Adipocyte (in vitro differentiated cells): ENCODE measurements at regions not wholly inside any gene's neighbourhood (a gene's known extent, or its start where the extent isn't known, plus 50 kb on each side); places are given as distances from the start of the nearest gene placed in this dataset.
"Not testable (repeated sequence)": the region's sequence is repeated elsewhere in the genome, so short reads cannot be mapped to it uniquely, and the experiment has no call there.

ENCODE experiments used
- DNase-seq: peaks from one replicate; pipeline ENCODE4 v3.0.0-alpha.2; 2015; ENCODE audit warnings: low read depth
- H3K27me3 ChIP-seq: replicated peaks from 2 replicates; pipeline ENCODE4 v1.7.0; 2013; ENCODE audit warnings: mild to moderate bottlenecking, low read length, moderate library complexity; ENCODE audit not compliant: control insufficient read depth, insufficient read depth
- H3K36me3 ChIP-seq: 2 replicates; pipeline ENCODE4 v1.7.0; 2013; ENCODE audit warnings: low read length, mild to moderate bottlenecking, moderate library complexity; ENCODE audit not compliant: control insufficient read depth, insufficient read depth, severe bottlenecking
- H3K4me1 ChIP-seq: 2 replicates; pipeline ENCODE4 v1.7.0; 2013; ENCODE audit warnings: mild to moderate bottlenecking, low read length, moderate library complexity; ENCODE audit not compliant: control insufficient read depth, insufficient read depth
- H3K4me3 ChIP-seq: 2 replicates; pipeline ENCODE4 v1.7.0; 2013; ENCODE audit warnings: mild to moderate bottlenecking, low read length, moderate library complexity
- H3K9ac ChIP-seq: 2 replicates; pipeline ENCODE4 v1.7.0; 2013; ENCODE audit warnings: mild to moderate bottlenecking, low read length, moderate library complexity
- H3K9me3 ChIP-seq: 2 replicates; pipeline ENCODE4 v1.7.0; 2013; ENCODE audit warnings: mild to moderate bottlenecking, low read length, moderate library complexity; ENCODE audit not compliant: control insufficient read depth

GRCh38 chr19:13652810-13653590 lies 111.3 kb upstream of the MRI1 start:
- Histone ChIP-seq H3K4me1 (no peaks in the 10 kb centered on the region), H3K4me3 (no peak overlapping the region)
- DNase-seq, result no peak

DNA sequence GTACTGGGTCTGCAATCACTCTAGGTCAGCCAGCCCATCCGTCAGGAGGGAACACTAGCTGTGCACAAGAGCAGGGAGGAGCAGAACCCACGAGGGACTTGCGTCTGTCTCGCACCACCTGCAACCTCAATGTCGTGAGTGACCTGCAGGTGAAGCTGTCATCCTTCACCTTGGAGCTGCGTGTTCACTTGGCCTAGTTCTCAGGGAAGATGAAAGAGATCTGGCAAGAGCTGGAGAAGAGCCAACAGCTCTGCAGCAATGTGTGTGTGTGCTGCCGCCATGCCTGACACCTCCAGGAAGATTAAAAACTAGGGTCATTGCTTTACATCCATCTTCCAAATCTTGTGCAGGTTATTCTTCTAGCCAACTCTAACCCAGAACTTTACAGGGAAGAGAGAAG lies 117.6 kb upstream of the MRI1 start:
- no peak overlapping the region for H3K9ac ChIP-seq
- DNase-seq, result no peak
- H3K4me1 ChIP-seq, result no peaks in the 10 kb centered on the region
- H3K27me3 ChIP-seq, result peaks cover 10% of the 10 kb centered on the region
- no peak overlapping the region for H3K4me3 ChIP-seq
- no peaks in the 10 kb centered on the region for H3K9me3 ChIP-seq
- H3K36me3 ChIP-seq, result no peaks in the 10 kb centered on the region

More at GRCh38 chr19:13652810-13653590, 111.3 kb upstream of the MRI1 start:
- H3K36me3 ChIP-seq, result no peaks in the 10 kb centered on the region
- no peaks in the 10 kb centered on the region for H3K27me3 ChIP-seq
- no peak overlapping the region for H3K9ac ChIP-seq
- no peaks in the 10 kb centered on the region for H3K9me3 ChIP-seq

DNA sequence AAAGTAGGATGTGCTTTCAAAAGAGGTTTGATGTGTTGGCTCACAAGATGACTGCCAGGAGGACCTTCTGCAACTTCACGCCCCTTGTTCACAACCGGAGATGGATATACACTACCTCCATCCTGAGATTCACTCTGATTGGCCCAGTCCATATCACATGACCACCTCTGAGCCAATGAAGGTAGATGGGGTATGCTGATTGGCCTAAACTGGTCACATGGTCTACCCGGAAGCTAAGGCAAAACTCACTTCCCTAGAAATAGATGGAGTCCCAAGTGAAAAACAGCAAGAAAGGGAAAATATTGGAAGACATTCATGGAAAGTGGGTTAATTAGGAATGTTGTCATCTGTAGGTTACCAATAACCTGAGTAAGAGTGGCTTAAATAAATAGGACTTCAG lies 119.7 kb upstream of the MRI1 start:
- no peak overlapping the region for H3K4me3 ChIP-seq
- peaks cover 10% of the 10 kb centered on the region for H3K27me3 ChIP-seq
- DNase-seq, result no peak
- H3K9me3 ChIP-seq, result peaks cover 2% of the 10 kb centered on the region
- H3K9ac ChIP-seq, result no peak overlapping the region
- H3K4me1 ChIP-seq, result no peaks in the 10 kb centered on the region
- H3K36me3 ChIP-seq, result no peaks in the 10 kb centered on the region

GRCh38 chr19:13640611-13641010 lies 123.7 kb upstream of the MRI1 start:
- H3K36me3 ChIP-seq, result no peaks in the 10 kb centered on the region
- DNase-seq, result no peak
- H3K4me3 ChIP-seq, result no peak overlapping the region
- H3K4me1 ChIP-seq, result peaks cover 3% of the 10 kb centered on the region
- H3K27me3 ChIP-seq, result no peaks in the 10 kb centered on the region
- no peak overlapping the region for H3K9ac ChIP-seq
- peaks cover 10% of the 10 kb centered on the region for H3K9me3 ChIP-seq

DNA sequence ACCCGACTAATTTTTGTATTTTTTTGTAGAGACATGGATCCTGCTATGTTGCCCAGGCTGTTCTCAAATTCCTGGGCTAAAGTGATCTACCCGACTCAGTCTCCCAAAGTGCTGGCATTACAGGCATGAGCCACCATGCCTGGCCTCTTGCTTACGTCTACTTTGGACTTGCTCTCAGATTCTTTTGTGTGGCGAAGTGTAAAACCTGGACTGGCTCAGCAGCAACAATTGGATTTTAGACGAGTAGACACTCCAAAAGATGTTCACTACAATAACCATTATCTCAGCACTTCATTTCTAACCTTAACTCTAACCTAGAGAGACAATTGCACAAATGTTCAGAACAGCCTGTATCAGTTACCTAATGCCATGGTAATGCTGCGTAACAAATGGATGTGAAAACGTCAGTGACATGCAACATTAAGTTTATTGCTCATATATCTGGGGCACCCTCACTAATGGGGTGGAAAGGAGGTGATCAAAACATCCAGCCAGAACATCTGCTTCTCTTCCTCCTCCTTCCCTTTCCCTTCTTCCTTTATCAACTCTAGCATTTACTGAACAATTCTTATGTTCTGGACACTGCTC lies 124.9 kb upstream of the MRI1 start:
- no peak for DNase-seq
- Histone ChIP-seq H3K4me1 (peaks cover 3% of the 10 kb centered on the region), H3K9me3 (peaks cover 10% of the 10 kb centered on the region), H3K27me3 (no peaks in the 10 kb centered on the region), H3K9ac (no peak overlapping the region), H3K36me3 (no peaks in the 10 kb centered on the region), H3K4me3 (no peak overlapping the region)

GRCh38 chr19:13637664-13638063 lies 126.7 kb upstream of the MRI1 start:
- no peaks in the 10 kb centered on the region for H3K36me3 ChIP-seq
- no peak for DNase-seq
- H3K27me3 ChIP-seq, result no peaks in the 10 kb centered on the region
- peaks cover 8% of the 10 kb centered on the region for H3K4me1 ChIP-seq
- peaks cover 10% of the 10 kb centered on the region for H3K9me3 ChIP-seq
- H3K4me3 ChIP-seq, result no peak overlapping the region
- H3K9ac ChIP-seq, result no peak overlapping the region

DNA sequence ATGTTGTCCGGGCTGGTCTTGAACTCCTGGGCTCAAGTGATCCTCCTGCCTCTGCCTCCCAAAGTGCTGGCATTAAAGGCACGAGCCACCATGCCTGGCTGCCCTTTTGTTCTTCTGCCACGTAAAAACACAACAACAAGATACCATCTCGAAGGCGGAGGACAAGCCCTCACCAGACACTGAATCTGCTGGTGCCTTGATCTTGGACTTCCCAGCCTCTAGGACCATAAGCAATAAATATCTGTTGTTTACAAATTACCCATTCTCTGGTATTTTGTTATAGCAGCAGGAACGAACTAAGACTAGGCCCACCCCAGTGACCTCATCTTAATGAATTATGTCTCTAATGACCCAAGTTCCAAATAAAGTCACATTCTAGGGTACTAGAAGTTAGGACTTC lies 128.4 kb upstream of the CACNA1A start:
- Histone ChIP-seq H3K27me3 (no peaks in the 10 kb centered on the region), H3K9ac (no peak overlapping the region), H3K4me3 (no peak overlapping the region), H3K36me3 (no peaks in the 10 kb centered on the region), H3K9me3 (peaks cover 14% of the 10 kb centered on the region), H3K4me1 (peaks cover 11% of the 10 kb centered on the region)
- no peak for DNase-seq

DNA sequence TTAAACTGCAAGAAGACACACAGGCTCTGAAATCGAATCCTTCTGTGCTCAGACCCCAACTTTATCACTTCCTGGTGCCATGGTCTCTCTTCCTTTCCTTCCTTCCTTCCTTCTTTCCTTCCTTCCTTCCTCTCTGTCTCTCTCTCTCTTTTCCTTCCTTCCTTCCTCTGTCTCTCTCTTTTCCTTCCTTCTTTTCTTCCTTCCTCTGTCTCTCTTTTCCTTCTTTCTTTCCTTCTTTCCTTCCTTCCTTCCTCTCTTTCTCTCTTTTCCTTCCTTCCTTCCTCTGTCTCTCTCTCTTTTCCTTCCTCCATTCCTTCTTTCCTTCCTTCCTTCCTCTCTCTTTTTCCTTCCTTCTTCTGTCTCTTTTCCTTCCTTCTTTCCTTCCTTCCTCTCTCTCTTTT lies 127.2 kb upstream of the CACNA1A start:
- peaks cover 13% of the 10 kb centered on the region for H3K4me1 ChIP-seq
- peaks cover 9% of the 10 kb centered on the region for H3K9me3 ChIP-seq

GRCh38 chr19:13633109-13633508 lies 126.8 kb upstream of the CACNA1A start:
- peaks cover 9% of the 10 kb centered on the region for H3K9me3 ChIP-seq
- peaks cover 13% of the 10 kb centered on the region for H3K4me1 ChIP-seq
- no peak overlapping the region for H3K4me3 ChIP-seq
- H3K9ac ChIP-seq, result no peak overlapping the region
- H3K36me3 ChIP-seq, result no peaks in the 10 kb centered on the region
- H3K27me3 ChIP-seq, result no peaks in the 10 kb centered on the region
- peak; percentile 34 for DNase-seq

More for the DNA sequence above, 127.2 kb upstream of the CACNA1A start:
- DNase-seq, result no peak
- no peak overlapping the region for H3K9ac ChIP-seq
- H3K27me3 ChIP-seq, result no peaks in the 10 kb centered on the region
- H3K36me3 ChIP-seq, result no peaks in the 10 kb centered on the region
- no peak overlapping the region for H3K4me3 ChIP-seq

- H3K9ac ChIP-seq, H3K9me3 ChIP-seq, H3K4me3 ChIP-seq, DNase-seq, H3K36me3 ChIP-seq, H3K27me3 ChIP-seq: not testable (repeated sequence)
- H3K4me1 ChIP-seq, result peaks cover 11% of the 10 kb centered on the region
Observed at GRCh38 chr19:13632164-13632563, 125.9 kb upstream of the CACNA1A start.

DNA sequence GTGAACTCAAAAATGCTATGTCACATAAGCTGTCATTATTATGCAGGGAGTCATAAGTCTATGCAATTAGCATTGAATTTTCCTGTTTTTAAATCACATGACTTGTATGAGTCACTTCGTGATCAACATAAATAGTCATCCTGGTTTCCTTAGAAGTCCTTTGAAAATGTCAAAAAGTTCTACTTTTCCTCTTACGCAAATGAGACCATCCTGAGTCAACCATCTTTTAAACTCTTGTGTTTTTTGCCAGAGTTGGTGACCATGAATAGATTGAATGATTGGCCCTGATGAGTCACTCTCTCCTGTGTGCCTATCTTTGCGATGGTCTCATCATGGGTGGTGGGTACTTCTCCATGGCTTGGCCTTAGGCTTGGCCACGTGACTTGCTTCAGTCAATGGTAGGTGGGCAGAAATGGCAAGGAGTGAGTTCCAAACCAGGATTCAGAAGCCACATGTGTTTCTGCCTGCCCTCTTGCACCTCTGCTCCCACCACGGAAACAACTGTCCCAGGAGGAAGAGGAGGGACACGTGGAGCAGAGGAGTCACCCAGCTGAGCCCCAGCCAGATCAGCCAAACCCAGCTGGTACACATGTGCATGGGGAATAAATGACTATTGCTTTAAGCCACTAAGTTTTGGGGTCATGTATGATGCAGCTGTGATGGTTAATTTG lies 123.5 kb upstream of the CACNA1A start:
- no peak overlapping the region for H3K9ac ChIP-seq
- H3K27me3 ChIP-seq, result no peaks in the 10 kb centered on the region
- no peaks in the 10 kb centered on the region for H3K36me3 ChIP-seq
- peaks cover 5% of the 10 kb centered on the region for H3K9me3 ChIP-seq
- H3K4me3 ChIP-seq, result peak overlapping the region; percentile 18
- peaks cover 11% of the 10 kb centered on the region for H3K4me1 ChIP-seq
- no peak for DNase-seq
